Ishikawa (cell line): ENCODE measurements at regions not wholly inside any gene's neighbourhood (a gene's known extent, or its start where the extent isn't known, plus 50 kb on each side); places are given as distances from the start of the nearest gene placed in this dataset.
A peak's percentile ranks its signal among the peaks of the same experiment; 100 is the strongest.

Experiments used
- CEBPB ChIP-seq: IDR thresholded peaks from 2 replicates; pipeline ENCODE4 v1.6.1; 2012
- CREB1 ChIP-seq: IDR thresholded peaks from 2 replicates; pipeline ENCODE4 v1.6.1; 2012; ENCODE audit warnings: low read depth
- EGR1 ChIP-seq: IDR thresholded peaks from 2 replicates; pipeline ENCODE4 v1.6.1; 2012
- EP300 ChIP-seq: IDR thresholded peaks from 2 replicates; pipeline ENCODE4 v1.6.1; 2012; ENCODE audit warnings: borderline replicate concordance
- FOXM1 ChIP-seq: IDR thresholded peaks from 2 replicates; pipeline ENCODE4 v1.6.1; 2012; ENCODE audit warnings: low read depth, borderline replicate concordance
- NFIC ChIP-seq: IDR thresholded peaks from 2 replicates; pipeline ENCODE4 v1.6.1; 2012
- RAD21 ChIP-seq: IDR thresholded peaks from 2 replicates; pipeline ENCODE4 v1.6.1; 2012; ENCODE audit warnings: low read depth
- REST ChIP-seq: IDR thresholded peaks from 2 replicates; pipeline ENCODE4 v1.6.1; 2012; ENCODE audit warnings: low read depth, mild to moderate bottlenecking
- TAF1 ChIP-seq: IDR thresholded peaks from 2 replicates; pipeline ENCODE4 v1.6.1; 2012; ENCODE audit warnings: low read depth, mild to moderate bottlenecking
- TCF12 ChIP-seq: IDR thresholded peaks from 2 replicates; pipeline ENCODE4 v1.6.1; 2012; ENCODE audit warnings: low read depth
- TEAD4 ChIP-seq: IDR thresholded peaks from 2 replicates; pipeline ENCODE4 v1.6.1; 2012
- USF1 ChIP-seq: IDR thresholded peaks from 2 replicates; pipeline ENCODE4 v1.6.1; 2012
- YY1 ChIP-seq: IDR thresholded peaks from 2 replicates; pipeline ENCODE4 v1.6.1; 2012; ENCODE audit warnings: low read depth
- ZBTB7A ChIP-seq: IDR thresholded peaks from 2 replicates; pipeline ENCODE4 v1.6.1; 2012; ENCODE audit warnings: low read depth
- TF ChIP-seq, protein P1 (sequence below): IDR thresholded peaks from 2 replicates; pipeline ENCODE4 v1.6.1; 2012

DNA sequence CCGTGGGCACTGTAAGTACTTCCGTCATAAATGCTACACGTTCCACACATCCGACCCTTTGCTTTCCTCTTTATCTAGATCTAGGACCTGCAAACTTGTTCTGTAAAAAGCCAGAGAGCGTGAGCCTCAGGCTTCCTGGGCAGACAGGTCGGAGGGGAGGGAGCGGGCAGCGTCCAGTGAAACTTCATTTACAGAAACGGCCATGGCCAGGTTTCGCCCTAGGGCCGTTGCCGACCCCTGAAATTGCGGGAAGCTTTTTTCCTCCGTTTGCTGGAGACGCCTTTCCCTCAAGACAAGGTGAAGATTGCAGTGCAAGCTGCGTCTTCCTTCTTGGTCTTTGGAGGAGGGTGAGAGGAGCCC is 155.4 kb downstream of the DLL1 start:
- no peak for TF ChIP-seq NFIC
- TF ChIP-seq EGR1 = no peak
- no peak for TF ChIP-seq USF1
- no peak for TF ChIP-seq RAD21
- no peak for TF ChIP-seq REST
- TF ChIP-seq CREB1 = no peak
- TF ChIP-seq FOXM1 = no peak
- TF ChIP-seq CEBPB = no peak
- no peak for TF ChIP-seq TCF12
- TF ChIP-seq, protein P1, sequence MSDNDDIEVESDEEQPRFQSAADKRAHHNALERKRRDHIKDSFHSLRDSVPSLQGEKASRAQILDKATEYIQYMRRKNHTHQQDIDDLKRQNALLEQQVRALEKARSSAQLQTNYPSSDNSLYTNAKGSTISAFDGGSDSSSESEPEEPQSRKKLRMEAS = no peak
- no peak for TF ChIP-seq TAF1
- TF ChIP-seq TEAD4 = no peak
- TF ChIP-seq EP300 = no peak
- TF ChIP-seq YY1 = no peak

GRCh38 chr6:170134471-170135440 is 156.1 kb downstream of the DLL1 start:
- TF ChIP-seq CREB1 = no peak
- no peak for TF ChIP-seq YY1
- TF ChIP-seq TCF12 = no peak
- TF ChIP-seq CEBPB = no peak
- TF ChIP-seq RAD21 = no peak
- TF ChIP-seq USF1 = no peak
- TF ChIP-seq EP300 = no peak
- no peak for TF ChIP-seq TAF1
- TF ChIP-seq ZBTB7A = no peak
- no peak for TF ChIP-seq TEAD4
- TF ChIP-seq FOXM1 = no peak
- no peak for TF ChIP-seq NFIC

DNA sequence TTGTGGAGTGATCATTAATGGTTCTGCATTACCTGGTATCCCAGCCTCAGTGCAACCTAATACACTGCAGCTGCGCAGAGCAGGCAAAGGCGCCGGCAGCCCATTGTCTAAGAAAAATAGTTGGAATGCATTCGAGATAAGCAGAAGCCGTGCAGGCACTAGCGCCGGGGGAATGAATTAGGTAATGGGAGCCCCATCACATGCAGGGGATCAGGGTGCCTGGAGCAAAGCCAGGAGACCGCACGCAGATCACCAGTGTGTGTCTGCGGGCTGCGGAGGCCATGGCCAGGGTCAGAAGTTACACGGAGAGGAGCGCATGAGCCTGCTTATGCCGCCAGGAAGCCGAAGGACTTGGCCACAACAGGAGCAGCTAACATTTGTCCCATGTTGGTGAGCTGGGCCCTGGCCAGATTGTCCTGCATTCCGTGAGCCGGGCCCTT is 156.8 kb downstream of the DLL1 start:
- peak; percentile 55; the same call in 1 of the 2 replicates for TF ChIP-seq NFIC
- TF ChIP-seq REST = no peak
- TF ChIP-seq ZBTB7A = no peak
- no peak for TF ChIP-seq RAD21
- TF ChIP-seq EP300 = peak; percentile 45; the same call in 1 of the 2 replicates
- no peak for TF ChIP-seq TCF12
- 0 out of 2 replicates have a peak, but pooled peaks have one; percentile 13 for TF ChIP-seq TEAD4
- TF ChIP-seq YY1 = no peak
- TF ChIP-seq TAF1 = no peak

DNA sequence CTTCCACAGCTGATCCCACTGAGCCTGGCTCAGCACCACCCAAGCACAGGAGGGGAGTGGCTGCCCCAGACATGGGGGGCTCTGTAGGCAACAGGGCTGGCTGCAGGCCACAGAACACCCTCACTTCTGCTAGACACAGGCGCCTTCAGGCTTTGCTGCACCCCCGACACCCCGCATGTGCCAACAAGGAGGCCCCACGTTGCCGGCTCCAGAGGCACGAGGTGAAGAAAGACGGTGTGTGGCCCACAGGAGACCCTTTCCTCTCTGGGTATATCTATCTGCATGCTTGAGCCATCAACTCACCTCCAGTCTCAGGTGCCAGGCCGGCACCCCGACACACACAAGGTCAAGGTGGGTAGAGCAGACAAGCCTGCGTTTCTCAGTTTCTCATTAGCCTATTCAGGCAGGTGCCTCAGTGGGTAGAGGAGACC is 158.3 kb downstream of the DLL1 start:
- TF ChIP-seq TAF1 (no peak), REST (no peak), RAD21 (no peak), CREB1 (no peak)
